ENCODE measurements at regions not wholly inside any gene's neighbourhood (a gene's known extent, or its start where the extent isn't known, plus 50 kb on each side); places are given as distances from the start of the nearest gene placed in this dataset.

DNA sequence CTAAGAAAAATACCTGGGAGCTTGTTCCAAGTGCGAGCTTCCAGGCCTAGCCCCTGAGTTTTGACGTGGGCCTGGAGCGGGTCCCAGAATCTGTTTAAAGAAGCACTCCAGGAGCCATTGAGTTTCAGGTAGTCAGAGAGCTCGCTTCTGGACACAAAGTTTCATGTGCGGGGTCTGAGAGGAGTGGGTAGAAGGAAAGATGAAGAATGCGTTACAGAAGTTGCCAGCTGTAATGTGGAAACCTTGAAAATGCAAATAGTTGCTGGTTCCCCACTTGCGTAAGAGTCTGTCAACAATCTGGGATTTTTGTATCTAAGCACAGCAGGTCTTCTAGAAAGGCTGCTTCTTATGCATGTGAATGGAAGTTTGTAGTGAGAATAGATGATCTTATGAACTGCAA is 77.5 kb upstream of the CLCN4 start:
- DNase-seq (ENCODE audit: low read depth in 2 of 2), result no peak

GRCh38 chrX:10083809-10084208 is 73.0 kb upstream of the CLCN4 start:
- no peak for DNase-seq (ENCODE audit: low read depth in 2 of 2)

- DNase-seq (ENCODE audit: low read depth in 2 of 2), result no peak
Observed at GRCh38 chrX:10085223-10085622, 71.6 kb upstream of the CLCN4 start.

DNA sequence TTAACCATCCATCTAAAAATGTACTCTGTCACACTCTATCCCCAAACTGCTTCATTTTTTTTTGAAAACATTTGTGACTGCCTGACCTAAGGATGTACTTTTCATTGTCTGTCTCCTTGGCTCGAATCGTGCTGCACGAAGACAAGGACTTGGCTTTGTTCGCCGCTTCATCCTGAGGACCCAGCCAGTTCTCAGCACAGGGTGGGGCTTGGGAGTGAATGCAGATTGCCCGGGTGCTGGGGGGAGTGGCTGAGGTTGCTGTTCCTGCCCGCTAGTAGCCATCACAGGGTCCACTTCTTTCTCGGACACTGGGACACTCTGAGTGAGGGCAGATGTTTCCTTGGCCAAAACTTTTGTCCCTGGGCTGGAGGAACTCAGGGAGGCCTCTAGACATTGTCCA is 70.1 kb upstream of the CLCN4 start:
- no peak for DNase-seq (ENCODE audit: low read depth in 2 of 2)

GRCh38 chrX:10087391-10087790 is 69.4 kb upstream of the CLCN4 start:
- DNase-seq (ENCODE audit: low read depth in 2 of 2), result no peak

- no peak for DNase-seq (ENCODE audit: low read depth in 2 of 2)
Observed at GRCh38 chrX:10089378-10089795, 67.4 kb upstream of the CLCN4 start.

DNA sequence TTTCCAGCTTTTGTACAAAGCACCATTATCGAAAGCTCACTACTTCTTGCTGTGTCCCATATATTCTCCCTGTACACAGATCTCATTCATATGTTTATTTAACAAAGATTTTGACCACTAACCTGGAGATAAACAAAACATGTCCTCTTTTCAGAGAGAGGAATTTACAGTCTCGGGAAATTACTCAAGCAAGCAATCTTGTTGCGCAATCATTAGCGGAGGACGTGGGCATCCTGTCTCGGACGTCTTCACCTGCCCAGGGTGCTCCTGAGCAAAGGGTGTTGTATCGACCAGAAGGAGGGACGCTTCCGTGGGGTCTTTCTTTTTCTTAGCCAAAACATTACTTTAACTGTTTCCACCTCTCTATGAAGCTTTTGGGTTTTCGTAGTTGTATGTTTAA is 66.5 kb upstream of the CLCN4 start:
- no peak for DNase-seq (ENCODE audit: low read depth in 2 of 2)

GRCh38 chrX:10095246-10095645 is 61.5 kb upstream of the CLCN4 start:
- DNase-seq (ENCODE audit: low read depth in 2 of 2), result no peak

- no peak for DNase-seq (ENCODE audit: low read depth in 2 of 2)
Observed at GRCh38 chrX:10095698-10096432, 60.9 kb upstream of the CLCN4 start.

DNA sequence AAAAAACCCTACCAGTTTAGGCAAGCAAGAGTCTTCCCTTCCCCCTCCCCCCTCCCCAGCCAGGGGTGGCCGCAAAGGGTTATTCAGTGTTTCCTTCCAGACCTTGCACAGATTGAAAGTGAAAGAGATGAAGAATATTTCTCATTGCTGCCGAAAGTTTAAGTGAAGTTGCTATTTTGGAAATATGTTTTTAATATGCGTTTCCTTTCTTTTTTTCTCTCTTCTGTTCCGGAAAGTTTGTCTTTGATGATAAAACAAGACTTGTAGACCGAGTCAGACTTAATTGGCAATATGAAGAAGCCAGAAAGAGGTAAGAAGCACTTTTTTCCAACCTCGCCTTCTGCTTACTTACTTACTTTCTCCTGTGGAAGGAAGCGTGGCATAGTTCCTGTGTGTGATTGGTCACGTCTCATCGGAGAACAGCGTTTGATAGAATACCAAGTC is 58.5 kb upstream of the CLCN4 start:
- DNase-seq (ENCODE audit: low read depth in 2 of 2), result peak; percentile 19 to 42

DNA sequence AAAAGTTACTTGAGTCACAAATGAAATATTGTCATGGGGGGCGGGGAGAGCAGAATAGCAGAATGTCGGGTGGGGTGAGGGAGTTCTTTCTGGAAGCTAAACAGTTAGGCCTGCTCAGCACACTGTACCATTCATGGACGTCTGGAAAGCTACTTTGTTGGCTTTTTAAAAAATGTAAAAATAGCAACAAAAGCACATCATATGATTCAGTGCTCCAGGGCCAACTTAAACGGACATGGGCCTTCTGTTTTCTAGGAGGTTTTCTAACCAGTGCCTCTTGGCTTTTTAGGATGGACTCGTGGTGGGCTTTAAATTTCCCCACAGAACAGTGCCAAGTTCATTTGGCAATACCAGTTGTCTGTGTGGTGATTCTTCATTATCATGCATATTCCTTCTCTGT is 57.4 kb upstream of the CLCN4 start:
- DNase-seq (ENCODE audit: low read depth in 2 of 2), result no peak

DNA sequence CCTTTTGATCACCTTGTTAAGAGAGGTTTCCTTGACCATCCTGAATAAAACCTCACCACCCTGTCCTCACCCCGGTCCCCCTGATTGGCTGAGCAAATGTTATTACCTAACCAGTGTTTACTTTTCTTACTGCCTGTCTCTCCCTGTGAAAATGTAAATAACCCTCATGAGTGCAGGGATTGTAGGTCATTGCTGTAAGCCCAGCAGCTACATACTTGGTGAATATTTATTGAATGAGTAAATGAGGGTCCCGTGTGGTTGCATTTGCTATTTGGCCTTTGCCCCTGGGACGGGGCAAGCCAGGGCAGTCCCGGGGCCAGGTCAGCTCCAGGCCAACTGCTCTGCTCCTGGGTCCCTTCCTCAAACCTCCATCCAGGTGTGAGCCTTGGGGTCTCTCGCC is 55.5 kb upstream of the CLCN4 start:
- no peak for DNase-seq (ENCODE audit: low read depth in 2 of 2)

- DNase-seq (ENCODE audit: low read depth in 2 of 2), result no peak
Observed at GRCh38 chrX:10102046-10102704, 54.6 kb upstream of the CLCN4 start.

DNA sequence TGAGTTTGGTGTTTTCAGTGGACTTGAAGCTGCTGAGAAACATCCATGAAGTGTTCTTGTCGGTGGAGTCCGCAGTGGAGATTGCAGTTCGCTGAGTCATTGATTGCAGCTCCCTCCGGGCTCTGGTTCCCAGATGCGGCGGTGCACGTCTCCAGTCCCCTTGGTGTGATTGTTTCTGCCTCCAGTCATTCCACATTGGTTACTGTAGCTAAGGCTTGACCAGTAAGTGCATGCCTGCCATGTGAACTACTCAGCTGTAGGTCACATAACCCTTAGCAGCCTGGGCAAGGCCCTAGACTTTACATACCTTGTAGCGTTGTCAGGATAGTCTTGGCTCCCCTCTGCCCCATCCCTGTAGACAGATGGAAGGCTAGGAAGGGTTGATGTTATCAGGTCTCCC is 53.8 kb upstream of the CLCN4 start:
- DNase-seq (ENCODE audit: low read depth in 2 of 2), result no peak

- no peak for DNase-seq (ENCODE audit: low read depth in 2 of 2)
Observed at GRCh38 chrX:10104958-10105658, 51.7 kb upstream of the CLCN4 start.

GRCh38 chrX:10106806-10107205 is 50.0 kb upstream of the CLCN4 start:
- DNase-seq (ENCODE audit: low read depth in 2 of 2), result no peak
